22Rv1 (cell line): ENCODE measurements at regions not wholly inside any gene's neighbourhood (a gene's known extent, or its start where the extent isn't known, plus 50 kb on each side); places are given as distances from the start of the nearest gene placed in this dataset.

ENCODE experiments used
- CTCF ChIP-seq: fragments of 450-650 bp; IDR thresholded peaks from 2 replicates; pipeline ENCODE4 v1.5.1; 2017; ENCODE audit warnings: mild to moderate bottlenecking
- ZFX ChIP-seq: fragments of 450-650 bp; IDR thresholded peaks from 2 replicates; pipeline ENCODE4 v1.6.1; 2017; ENCODE audit warnings: antibody characterized with exemption, borderline replicate concordance

DNA sequence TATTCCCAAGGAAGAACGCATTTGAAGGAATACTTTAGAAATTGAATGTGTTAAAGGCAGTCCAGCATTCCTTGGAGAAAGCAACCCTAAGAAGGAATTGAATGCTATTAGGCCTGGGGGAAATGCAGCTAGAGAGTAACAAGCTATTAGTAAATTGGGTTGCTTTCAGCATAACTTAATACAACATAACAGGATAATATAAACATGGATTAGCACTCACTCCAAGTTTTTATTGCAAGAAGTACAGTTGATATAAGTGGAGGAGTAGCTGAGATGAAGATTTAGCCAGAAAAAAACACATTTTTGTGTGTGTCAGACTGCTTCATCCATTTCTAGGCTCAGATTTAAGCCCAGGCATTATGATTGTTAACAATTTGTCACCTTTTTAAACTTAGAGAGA is 314.6 kb downstream of the MEIS1 start:
- TF ChIP-seq CTCF (no peak), ZFX (no peak)
